ENCODE measurements at regions not wholly inside any gene's neighbourhood (a gene's known extent, or its start where the extent isn't known, plus 50 kb on each side); places are given as distances from the start of the nearest gene placed in this dataset.
"Not testable (repeated sequence)": the region's sequence is repeated elsewhere in the genome, so short reads cannot be mapped to it uniquely, and the experiment has no call there.

DNA sequence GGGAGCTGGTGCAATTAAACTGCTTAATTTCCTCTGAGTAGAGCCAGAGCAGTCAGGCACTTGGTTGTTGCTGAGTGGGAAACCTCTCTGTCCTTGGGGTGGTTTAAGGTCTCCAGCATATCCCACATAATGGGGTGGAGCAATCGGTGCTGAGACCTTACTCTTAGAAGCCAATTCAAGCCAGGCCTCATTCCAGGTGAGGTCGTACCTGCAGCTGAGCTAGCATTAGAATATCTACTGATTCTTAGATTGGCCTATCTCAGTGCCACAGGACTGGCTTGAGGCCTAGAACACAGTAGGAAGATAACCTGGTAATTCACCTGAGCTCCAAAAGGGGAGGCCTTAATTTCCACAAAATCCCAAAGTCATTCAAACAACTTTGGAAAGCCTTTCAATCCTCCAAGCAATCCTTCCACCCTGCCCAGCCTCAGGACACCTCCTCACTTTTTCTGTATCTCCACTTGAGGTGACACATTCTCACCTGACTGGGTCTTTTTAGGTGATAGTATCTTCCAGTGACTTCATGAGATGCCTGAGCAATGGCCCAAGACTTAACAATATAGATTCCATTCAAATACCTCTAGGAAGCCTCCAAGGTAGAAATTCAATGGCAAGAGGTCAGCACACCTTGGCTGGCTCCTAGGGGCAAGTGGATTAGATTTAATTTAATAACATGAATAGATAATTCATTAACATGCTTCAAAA is 91.0 kb downstream of the FEM1C start:
- no peaks in the 10 kb centered on the region for H3K36me3 Mint-ChIP-seq
- peaks cover 4% of the 10 kb centered on the region for H3K9me3 Mint-ChIP-seq
- ATAC-seq (no peak), DNase-seq (ENCODE audit: low spot score) (no peak)
- H3K4me1 Mint-ChIP-seq (ENCODE audit: low read depth in 2 of 2), result peaks cover 12 to 18% of the 10 kb centered on the region in 2 donors
- no peak overlapping the region for H3K4me3 Mint-ChIP-seq
- H3K27me3 Mint-ChIP-seq, result peaks cover 7% of the 10 kb centered on the region in 2 donors
- H3K27ac Mint-ChIP-seq, result peak overlapping the region in 1 of 2 donors; percentile 23

GRCh38 chr5:115452536-115453235 is 91.9 kb downstream of the FEM1C start:
- Mint-ChIP-seq H3K4me1 (ENCODE audit: low read depth in 2 of 2) (peaks cover 12 to 18% of the 10 kb centered on the region in 2 donors), H3K27ac (peak overlapping the region in 1 of 2 donors; percentile 12), H3K27me3 (peaks cover 7% of the 10 kb centered on the region in 2 donors), H3K4me3 (no peak overlapping the region), H3K36me3 (no peaks in the 10 kb centered on the region), H3K9me3 (peaks cover 4% of the 10 kb centered on the region)
- ATAC-seq (no peak), DNase-seq (ENCODE audit: low spot score) (no peak)

- ATAC-seq (no peak), DNase-seq (ENCODE audit: low spot score) (no peak)
- H3K4me1 Mint-ChIP-seq (ENCODE audit: low read depth in 2 of 2), result peaks cover 12 to 18% of the 10 kb centered on the region in 2 donors
- H3K27ac Mint-ChIP-seq, result peak overlapping the region in 1 of 2 donors; percentile 12
- H3K36me3 Mint-ChIP-seq, result no peaks in the 10 kb centered on the region
- peaks cover 6% of the 10 kb centered on the region for H3K9me3 Mint-ChIP-seq
- no peak overlapping the region for H3K4me3 Mint-ChIP-seq
- peaks cover 7% of the 10 kb centered on the region in 2 donors for H3K27me3 Mint-ChIP-seq
These were observed 92.5 kb downstream of the FEM1C start for GRCh38 chr5:115452083-115452482.

DNA sequence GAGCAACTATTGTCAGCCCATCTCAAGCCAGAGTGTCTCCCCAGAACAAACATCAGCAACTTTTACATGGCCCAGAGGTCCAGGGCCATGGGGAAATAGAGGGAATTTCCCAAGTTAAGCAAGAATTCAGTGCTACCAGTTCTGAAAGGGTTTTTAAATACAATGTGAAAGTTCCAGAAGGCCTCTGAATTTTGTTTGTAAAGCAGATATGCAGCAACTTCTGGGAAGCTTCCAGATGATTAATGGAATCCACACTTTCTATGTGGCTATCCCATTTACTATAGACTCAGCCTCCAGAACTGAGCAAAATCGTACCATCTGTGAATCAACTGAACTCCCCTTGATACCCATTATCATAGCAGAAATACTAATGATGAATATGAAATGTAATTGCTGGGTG is 93.8 kb downstream of the FEM1C start:
- Mint-ChIP-seq H3K27ac (peak overlapping the region; percentile 68 to 69), H3K4me3 (peak overlapping the region; percentile 59), H3K36me3 (no peaks in the 10 kb centered on the region), H3K9me3 (peaks cover 6% of the 10 kb centered on the region), H3K27me3 (peaks cover under 1 to 4% of the 10 kb centered on the region in 2 donors), H3K4me1 (ENCODE audit: low read depth in 2 of 2) (peaks cover 12 to 18% of the 10 kb centered on the region in 2 donors)
- ATAC-seq, result peak; percentile 80 to 89
- DNase-seq (ENCODE audit: low spot score), result no peak

- not testable (repeated sequence) for ATAC-seq; H3K27ac Mint-ChIP-seq; DNase-seq (ENCODE audit: low spot score); H3K36me3 Mint-ChIP-seq; H3K4me3 Mint-ChIP-seq
- H3K9me3 Mint-ChIP-seq, result peaks cover 12% of the 10 kb centered on the region
- peaks cover 13 to 17% of the 10 kb centered on the region in 2 donors for H3K27me3 Mint-ChIP-seq
- peaks cover 12 to 18% of the 10 kb centered on the region in 2 donors for H3K4me1 Mint-ChIP-seq (ENCODE audit: low read depth in 2 of 2)
These were observed 95.9 kb downstream of the FEM1C start for GRCh38 chr5:115448630-115449029.

DNA sequence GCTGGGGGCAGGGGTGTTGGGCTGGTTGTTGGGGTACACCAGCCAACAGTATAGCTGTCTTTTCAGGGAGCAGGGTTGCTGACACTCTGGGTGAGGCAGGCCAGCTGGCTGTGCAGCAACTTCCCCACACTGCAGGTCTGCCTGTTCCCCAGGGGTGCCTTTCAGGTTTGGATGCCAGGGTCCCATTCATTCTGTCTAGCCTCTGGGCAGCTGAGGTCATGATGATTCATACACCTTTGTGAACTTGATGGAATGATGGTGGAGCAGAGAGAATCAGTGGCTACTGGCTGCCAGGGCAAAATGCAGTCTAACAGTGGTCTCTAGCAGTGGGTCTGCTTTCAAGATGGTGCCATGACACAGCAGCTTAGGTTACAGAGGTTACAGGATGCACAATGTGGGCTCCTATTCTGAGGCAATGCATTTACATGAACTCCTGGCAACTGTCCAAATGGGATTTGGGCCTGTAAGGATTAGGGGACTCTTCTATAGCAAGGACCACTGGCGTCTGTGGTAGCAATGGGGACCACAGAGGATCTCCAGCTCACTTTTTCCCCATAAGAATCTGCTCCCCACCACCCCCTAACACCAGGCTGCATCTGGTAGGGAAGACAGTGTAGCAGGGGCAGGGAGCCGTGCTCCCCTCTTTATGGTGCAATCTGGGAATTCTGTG is 103.7 kb downstream of the FEM1C start:
- no peak for DNase-seq (ENCODE audit: low spot score)
- Mint-ChIP-seq H3K27me3 (peaks cover 27 to 28% of the 10 kb centered on the region in 2 donors), H3K9me3 (peaks cover 19% of the 10 kb centered on the region), H3K36me3 (peaks cover 24% of the 10 kb centered on the region), H3K4me3 (no peak overlapping the region), H3K27ac (no peak overlapping the region), H3K4me1 (ENCODE audit: low read depth in 2 of 2) (no peaks in the 10 kb centered on the region)
- ATAC-seq, result peak in 1 of 2 donors; percentile 32

DNA sequence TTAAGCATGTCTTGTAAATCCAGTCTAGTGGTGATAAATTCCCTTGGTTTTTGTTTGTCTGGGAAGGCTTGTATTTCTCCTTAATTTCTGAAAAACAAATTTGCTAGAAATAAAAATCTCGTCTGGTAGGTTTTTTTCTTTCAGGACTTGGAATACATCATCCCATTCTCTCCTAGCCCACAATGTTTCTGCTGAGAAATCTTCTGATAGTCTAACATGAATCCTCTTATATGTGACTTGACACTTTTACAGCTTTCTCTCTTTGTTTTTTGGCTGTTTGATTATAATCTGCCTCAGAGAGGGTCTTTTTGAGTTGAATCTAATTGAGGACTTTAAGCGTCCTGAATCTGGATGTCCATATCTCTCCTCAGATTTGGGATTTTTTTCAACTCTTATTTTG is 104.9 kb downstream of the FEM1C start:
- H3K9me3 Mint-ChIP-seq, result peaks cover 17% of the 10 kb centered on the region
- H3K27me3 Mint-ChIP-seq, result peaks cover 21 to 25% of the 10 kb centered on the region in 2 donors
- H3K36me3 Mint-ChIP-seq, result peaks cover 20% of the 10 kb centered on the region
- no peaks in the 10 kb centered on the region for H3K4me1 Mint-ChIP-seq (ENCODE audit: low read depth in 2 of 2)
- DNase-seq (ENCODE audit: low spot score) (no peak), ATAC-seq (no peak)
- H3K27ac Mint-ChIP-seq, result no peak overlapping the region
- no peak overlapping the region for H3K4me3 Mint-ChIP-seq

- DNase-seq (ENCODE audit: low spot score), result no peak
- no peak overlapping the region for H3K27ac Mint-ChIP-seq
- peaks cover 18% of the 10 kb centered on the region for H3K36me3 Mint-ChIP-seq
- no peaks in the 10 kb centered on the region for H3K4me1 Mint-ChIP-seq (ENCODE audit: low read depth in 2 of 2)
- peaks cover 16% of the 10 kb centered on the region for H3K9me3 Mint-ChIP-seq
- peaks cover 16 to 25% of the 10 kb centered on the region in 2 donors for H3K27me3 Mint-ChIP-seq
- H3K4me3 Mint-ChIP-seq, result no peak overlapping the region
- no peak for ATAC-seq
These were observed 105.5 kb downstream of the FEM1C start for GRCh38 chr5:115439042-115439441.

DNA sequence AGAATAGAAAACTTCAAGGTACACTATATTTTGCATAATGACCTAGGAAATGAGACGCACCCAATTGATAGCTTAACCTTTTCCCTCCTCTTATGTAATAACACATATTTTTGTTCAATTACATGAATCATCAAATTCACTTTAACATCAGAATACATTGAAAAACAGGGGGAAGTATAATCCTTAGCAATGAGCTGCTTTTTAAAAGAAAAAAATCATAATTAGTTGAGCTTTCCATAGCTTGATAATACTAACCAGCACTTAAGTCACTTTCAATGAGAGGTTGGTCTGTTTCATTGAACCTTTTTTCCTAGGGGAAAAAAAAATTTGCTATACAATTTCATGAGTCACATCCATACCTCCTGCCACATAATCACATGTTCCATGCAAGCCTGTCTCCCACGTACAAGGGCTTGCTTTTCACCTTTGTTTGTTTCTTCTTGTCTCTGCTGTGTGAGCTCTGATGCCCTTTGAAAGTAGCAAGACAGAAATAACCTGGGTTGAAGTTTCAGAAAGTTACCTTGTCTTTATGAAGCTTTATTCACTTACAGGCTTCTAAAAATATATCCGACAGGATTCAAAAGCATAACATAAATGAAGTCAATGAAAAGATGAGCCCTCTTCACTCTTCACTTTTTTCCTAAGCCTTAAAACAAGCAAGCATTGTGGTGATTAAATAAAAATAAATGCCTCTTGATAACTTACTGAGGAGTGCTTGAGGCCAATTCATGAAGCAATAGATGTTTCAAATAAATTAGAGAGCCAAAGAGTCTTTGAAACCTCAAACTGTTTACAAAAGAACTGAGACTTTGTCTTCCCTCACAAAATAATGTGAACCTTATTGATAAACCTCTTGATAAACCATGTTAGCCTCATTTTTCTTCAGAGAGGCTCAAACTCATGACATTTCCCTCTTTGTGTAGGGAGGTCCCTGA is 108.5 kb downstream of the FEM1C start:
- ATAC-seq (no peak), DNase-seq (ENCODE audit: low spot score) (no peak)
- Mint-ChIP-seq H3K36me3 (peaks cover 11% of the 10 kb centered on the region), H3K27ac (no peak overlapping the region), H3K4me1 (ENCODE audit: low read depth in 2 of 2) (no peaks in the 10 kb centered on the region), H3K9me3 (peaks cover 9% of the 10 kb centered on the region), H3K4me3 (no peak overlapping the region), H3K27me3 (peaks cover 9 to 22% of the 10 kb centered on the region in 2 donors)

- DNase-seq (ENCODE audit: low spot score), result no peak
- no peak for ATAC-seq
- Mint-ChIP-seq H3K4me1 (ENCODE audit: low read depth in 2 of 2) (no peaks in the 10 kb centered on the region), H3K27ac (no peak overlapping the region), H3K36me3 (peaks cover 8% of the 10 kb centered on the region), H3K4me3 (no peak overlapping the region), H3K9me3 (peaks cover 7% of the 10 kb centered on the region), H3K27me3 (peaks cover 14 to 18% of the 10 kb centered on the region in 2 donors)
These were observed 109.4 kb downstream of the FEM1C start for GRCh38 chr5:115435065-115435777.

DNA sequence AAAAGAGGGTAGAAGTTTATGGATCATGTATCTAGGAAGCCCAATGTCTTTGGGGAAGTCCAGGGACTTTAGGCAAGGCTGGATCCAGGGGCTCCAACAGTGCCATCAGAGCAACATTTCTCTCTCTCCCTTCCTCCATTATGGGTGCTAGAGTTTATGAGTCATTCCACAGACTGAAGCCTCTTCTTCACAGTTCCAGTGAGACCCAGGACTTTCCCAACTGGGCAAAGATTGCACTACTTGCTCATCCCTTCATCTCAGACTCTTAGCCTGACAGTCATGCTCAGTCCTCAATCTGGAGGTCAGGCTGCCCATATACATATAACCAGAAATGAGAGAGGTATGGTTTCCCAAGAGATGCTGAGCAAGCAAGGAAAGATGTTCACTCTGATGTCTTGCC is 110.7 kb downstream of the FEM1C start:
- peaks cover 12 to 15% of the 10 kb centered on the region in 2 donors for H3K27me3 Mint-ChIP-seq
- ATAC-seq, result peak; percentile 46 to 76

DNA sequence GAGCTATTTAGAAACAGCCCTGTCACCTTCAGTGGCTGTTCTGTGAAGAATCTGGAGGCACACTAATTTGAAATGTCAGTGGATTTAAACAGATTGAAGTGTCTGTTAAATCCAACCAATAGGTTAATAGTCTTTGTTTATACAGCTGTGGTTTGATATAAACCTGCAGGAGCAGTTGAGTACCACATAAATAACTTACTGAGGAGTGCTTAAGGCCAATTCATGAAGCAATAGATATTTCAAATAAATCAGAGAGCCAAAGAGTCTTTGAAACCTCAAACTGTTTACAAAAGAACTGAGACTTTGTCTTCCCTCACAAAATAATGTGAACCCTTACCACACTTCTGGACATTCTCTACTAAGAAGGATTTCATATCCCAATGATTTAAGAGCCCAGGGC is 111.9 kb downstream of the FEM1C start:
- peaks cover 13 to 20% of the 10 kb centered on the region in 2 donors for H3K27me3 Mint-ChIP-seq
- no peak overlapping the region for H3K4me3 Mint-ChIP-seq
- H3K36me3 Mint-ChIP-seq, result no peaks in the 10 kb centered on the region
- no peak overlapping the region for H3K27ac Mint-ChIP-seq
- H3K4me1 Mint-ChIP-seq (ENCODE audit: low read depth in 2 of 2), result no peaks in the 10 kb centered on the region
- no peak for ATAC-seq
- DNase-seq (ENCODE audit: low spot score), result no peak
- H3K9me3 Mint-ChIP-seq, result no peaks in the 10 kb centered on the region

More for the DNA sequence above, 110.7 kb downstream of the FEM1C start:
- Mint-ChIP-seq H3K4me3 (no peak overlapping the region), H3K4me1 (ENCODE audit: low read depth in 2 of 2) (no peaks in the 10 kb centered on the region), H3K27ac (no peak overlapping the region), H3K36me3 (no peaks in the 10 kb centered on the region), H3K9me3 (peaks cover 2% of the 10 kb centered on the region)
- DNase-seq (ENCODE audit: low spot score), result no peak
